Stimulated activated CD8-positive, alpha-beta memory T cell treated with anti-CD3 and anti-CD28 coated beads, Interleukin-15, amount 100 ng/mL, for 48 hours (primary cell): ENCODE measurements at regions not wholly inside any gene's neighbourhood (a gene's known extent, or its start where the extent isn't known, plus 50 kb on each side); places are given as distances from the start of the nearest gene placed in this dataset.
"Not testable (repeated sequence)": the region's sequence is repeated elsewhere in the genome, so short reads cannot be mapped to it uniquely, and the experiment has no call there.

Experiments used
- DNase-seq, 2 donors: peaks; one replicate each; pipeline ENCODE4 v3.0.0-alpha.2; 2020; ENCODE audit warnings: low read depth in 2 of 2

DNA sequence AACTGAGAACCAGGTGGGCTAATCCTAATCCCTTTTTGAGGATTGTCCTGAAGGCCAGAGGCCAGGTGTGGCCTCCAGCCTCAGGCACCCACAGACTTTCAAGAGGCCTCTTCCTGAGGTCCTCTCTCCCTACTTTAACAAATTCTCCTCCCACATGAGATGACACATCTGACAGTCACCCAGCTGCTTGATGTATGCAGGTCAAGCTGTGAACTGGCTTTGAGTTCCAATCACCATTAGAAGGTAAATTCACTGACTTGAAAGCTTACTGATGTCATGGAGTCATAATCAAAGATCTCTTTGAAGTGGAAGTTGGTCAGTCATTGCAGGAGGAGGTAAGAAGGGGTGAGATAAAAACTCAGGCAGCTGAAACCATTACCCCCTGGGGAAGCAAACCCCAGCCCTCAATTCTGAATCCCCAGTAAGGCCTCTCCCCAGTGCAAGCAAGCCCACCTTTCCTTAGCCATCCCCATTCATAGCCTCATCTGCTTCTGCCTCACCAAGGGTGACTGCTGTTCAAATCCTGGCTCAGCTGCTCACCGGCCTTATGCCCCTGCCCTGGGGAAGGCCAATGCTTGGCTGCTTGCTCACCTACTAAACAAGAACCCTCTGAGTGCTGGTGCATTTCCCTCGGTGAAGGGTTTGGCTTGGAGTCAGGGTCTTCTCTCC is 196.3 kb downstream of the BCL2L11 start:
- peak in 1 of 2 donors; percentile 11 for DNase-seq

DNA sequence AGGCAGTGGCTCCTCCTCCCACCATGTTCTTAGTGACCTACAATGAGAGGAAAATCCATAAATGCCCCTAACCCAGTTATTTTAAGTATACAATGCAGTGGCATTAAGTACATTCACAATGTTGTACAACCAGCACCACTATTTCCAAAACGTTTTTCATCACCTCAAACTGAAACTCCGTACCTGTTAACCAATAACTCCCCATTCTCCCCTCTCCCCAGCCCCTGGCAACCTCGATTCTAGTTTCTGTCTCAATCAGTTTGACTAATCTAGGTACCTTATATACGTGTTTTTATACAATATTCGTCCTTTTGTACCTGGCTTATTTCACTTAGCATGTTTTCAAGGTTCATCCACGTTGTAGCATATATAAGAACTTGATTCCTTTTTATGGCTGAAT is 198.8 kb downstream of the BCL2L11 start:
- not testable (repeated sequence) for DNase-seq

DNA sequence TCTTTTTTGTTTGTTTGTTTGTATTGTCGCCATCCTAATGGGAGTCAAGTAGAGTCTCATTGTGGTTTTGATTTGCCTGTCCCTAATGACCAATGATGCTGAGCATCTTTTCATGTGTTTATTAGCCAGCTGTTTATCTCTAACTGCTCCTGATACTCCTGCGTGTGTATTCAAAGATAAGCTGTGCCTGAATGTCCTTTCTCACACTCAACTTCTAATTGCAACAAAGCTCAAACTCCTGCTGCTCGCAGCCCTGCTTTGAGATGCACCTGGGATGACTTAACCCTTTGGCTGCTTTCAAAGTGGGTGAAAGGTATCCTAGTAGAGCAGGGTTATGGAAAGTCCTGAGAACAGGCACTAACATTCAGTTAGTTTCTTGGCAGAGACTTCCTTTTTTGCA is 199.6 kb downstream of the BCL2L11 start:
- not testable (repeated sequence) for DNase-seq

DNA sequence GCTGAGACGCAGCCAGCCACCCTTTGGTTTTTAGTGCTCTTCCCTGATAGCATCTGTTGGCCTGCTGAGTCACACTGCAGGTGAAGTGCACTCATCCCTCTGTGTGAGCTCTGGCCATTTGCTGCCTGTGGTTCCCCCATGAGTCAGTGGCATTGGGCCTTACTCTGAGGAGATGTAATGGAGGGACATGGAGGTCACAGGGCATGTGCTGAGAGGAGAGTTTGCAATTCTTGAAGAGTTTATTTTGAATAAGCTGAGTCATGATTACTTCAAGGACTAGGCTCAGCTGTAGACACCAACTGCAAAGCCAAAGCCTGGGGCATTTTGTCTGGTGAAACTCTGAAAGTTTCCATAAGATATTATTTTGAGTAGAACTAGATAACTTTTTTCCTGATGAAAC is 200.3 kb downstream of the BCL2L11 start:
- not testable (repeated sequence) for DNase-seq

DNA sequence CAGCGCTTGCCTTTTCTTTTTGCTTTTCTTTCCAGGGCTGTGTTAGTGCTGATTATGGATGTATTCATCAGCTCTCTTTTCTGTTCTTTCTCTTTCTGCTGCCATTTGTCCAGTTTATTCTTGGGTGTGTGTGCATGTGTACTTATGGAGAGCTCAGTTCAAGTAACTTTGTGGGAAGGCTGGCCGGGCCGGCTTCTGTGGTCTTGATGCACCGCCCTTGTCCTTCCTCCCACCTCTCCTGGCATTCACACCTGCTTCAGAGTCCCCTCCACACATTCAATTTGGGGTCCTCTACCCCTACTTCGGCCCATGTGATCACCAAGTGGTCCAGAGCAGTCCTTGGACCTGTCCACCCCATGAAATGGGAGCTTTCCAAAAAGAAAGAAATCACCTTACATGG is 202.7 kb downstream of the BCL2L11 start:
- DNase-seq = not testable (repeated sequence)

DNA sequence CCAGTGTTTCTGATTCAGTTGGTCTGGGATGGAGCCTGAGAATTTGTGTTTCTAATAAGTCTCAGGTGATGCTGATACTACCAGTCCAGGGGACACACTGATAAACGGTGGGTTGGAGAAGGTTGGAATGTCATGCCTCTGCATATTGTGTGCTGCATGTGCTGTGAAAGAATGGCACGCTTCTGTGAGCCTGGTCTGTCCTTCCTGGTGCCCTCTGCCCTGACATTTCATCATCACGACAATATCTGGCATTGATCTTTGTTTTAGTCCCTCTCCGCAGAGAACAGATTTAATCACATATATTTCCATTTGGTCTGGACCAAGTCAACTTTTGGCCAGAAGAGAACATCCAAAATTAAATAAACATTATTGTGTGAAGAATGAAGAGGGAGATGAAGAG is 207.0 kb downstream of the BCL2L11 start:
- not testable (repeated sequence) for DNase-seq

DNA sequence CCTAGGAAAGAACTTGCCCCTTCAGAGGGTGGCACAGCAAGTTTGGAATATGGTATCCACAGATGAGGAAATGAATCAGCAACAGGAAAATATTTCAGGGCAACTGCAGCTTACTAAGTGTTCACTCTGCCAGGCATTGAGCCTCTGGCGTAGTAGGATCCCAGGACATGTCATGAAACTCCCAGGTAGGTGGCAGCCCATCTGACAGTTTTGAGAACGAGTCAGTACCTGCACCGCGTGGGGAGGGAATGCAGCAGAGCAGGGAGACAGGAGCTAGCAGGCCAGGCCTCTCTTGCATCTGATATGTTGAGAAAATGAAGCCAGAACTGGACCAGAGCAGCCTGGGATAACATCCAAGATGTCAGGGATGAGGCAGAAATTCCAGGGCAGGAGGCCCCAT is 208.6 kb downstream of the BCL2L11 start:
- DNase-seq = not testable (repeated sequence)

DNA sequence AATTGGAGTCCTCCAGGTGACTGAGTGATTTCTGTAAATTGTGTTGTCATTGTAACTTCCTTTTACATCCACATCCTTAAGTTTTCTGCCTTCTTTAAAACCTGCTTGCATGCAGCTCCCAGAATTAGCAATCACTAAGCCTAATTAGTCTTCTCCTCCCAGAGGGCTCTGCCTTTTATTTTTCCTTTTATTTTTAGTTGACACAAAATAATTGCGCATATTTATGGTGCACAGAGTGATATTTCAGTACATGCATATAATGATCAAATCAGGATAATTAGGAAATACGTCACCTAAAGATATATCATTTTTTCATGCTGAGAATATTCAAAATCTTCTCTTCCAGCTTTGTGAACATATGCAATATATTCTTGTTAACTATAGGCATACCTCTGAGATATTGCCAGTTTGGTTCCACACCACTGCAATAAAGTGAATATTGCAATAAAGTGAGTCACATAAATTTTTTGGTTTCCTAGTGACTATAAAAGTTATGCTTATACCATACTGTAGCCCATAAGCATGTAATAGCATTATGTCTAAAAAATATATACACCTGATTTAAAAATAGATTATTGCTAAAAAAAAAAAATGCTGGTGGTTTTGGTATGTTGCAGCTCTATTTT is 210.5 kb downstream of the BCL2L11 start:
- not testable (repeated sequence) for DNase-seq

DNA sequence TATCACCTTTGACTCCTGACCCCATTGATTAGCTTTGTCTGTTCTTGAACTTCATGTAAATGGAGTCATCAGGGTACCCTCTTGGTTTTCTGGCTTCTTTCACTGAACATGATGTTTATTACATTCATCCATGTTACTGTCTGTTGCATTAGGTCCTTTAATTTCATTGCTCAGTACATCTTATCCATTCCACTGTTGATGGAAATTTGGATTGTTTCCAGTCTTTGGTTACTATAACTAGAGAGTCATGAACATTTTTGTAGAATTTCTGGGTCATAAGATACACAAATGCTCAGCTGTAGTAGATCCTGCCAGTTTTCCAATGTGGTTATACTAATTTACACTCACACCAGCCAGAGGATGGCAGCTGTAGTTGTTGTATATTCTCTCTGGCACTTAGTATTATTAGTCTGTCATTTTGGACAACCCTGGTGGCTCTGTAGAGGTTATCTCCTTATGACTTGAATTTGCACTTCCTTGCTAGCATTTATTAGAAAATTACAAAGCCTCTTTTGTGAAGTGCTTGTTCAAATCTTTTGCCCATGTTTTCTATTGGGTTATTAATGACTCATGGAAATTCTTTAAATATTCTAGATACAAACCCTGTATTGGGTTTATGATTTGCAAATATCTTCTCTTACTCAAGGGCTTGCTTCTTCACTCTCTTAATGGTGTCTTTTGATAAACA is 214.7 kb downstream of the BCL2L11 start:
- DNase-seq = not testable (repeated sequence)

DNA sequence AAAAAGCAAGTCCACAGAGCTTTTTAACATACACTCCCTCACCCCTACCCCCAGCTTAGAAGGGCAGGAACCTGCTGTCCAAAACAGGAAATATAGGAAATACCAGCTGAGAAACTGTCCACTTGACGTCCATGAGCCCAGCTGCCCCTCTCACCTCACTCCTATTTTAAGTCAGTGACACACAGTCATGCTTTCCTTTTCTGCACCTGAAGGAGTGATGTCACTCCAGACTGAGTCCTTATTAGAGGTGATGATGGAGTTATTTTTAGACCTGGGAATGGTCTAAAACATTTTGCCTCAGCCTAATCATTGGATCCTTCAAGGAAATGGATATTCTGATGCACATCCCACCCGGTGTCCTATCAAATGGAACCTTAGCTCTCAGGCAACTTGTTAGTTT is 217.8 kb downstream of the BCL2L11 start:
- not testable (repeated sequence) for DNase-seq

DNA sequence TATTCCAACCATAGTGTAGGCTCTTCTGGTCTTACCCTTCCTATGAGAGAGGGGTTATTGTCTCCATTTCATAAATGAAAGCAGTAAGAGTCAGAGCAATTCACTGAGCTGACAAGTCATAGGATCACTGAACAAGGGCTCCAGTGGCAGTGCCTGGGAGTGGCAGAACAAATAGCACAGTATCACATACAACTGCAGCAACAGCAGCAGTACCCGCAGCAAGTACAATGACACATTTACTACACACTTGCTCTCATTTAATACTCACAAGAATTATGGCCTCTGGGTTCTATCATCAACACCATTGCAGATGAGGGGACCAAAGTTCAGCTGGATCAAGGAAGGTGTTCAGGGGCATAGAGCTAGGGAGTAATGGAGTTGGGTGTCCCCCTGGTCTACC is 218.8 kb downstream of the BCL2L11 start:
- DNase-seq = not testable (repeated sequence)

DNA sequence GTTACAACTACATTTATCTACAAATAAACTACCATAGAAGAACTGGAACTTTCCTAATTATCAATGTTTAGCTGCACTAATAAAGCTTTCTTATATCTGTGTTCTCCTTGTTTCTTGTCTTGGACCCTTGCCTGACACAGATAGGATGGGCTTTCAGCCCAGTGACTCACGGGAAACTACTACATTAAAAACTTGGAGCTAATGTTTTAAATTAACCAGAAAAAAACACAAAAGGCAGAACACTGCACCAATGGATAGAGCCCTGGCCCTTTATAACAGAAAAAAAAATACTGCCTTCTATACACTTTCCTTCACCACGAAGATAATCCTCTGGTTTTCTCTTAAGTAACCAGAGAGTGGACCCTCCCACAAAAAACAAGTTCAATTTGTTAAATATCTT is 223.9 kb downstream of the BCL2L11 start:
- not testable (repeated sequence) for DNase-seq

DNA sequence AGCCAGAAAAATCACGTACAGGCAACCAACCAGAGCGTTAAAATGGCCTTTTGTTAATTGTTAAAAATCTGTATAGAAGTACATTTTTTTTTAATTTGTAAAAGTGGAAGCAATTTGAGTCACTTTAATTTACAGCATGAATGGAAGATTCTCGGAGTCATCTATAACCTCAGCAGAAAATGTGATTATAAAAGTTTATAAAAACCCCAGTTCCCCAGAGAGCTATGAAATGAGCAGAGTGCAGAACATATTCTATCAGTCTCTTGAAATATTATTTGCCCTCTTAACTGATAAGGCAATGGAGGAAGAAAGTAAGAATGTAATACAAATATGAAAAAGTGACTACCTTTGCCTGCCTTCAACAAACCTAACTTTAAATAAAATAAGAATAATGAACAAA is 224.7 kb downstream of the BCL2L11 start:
- DNase-seq = not testable (repeated sequence)

DNA sequence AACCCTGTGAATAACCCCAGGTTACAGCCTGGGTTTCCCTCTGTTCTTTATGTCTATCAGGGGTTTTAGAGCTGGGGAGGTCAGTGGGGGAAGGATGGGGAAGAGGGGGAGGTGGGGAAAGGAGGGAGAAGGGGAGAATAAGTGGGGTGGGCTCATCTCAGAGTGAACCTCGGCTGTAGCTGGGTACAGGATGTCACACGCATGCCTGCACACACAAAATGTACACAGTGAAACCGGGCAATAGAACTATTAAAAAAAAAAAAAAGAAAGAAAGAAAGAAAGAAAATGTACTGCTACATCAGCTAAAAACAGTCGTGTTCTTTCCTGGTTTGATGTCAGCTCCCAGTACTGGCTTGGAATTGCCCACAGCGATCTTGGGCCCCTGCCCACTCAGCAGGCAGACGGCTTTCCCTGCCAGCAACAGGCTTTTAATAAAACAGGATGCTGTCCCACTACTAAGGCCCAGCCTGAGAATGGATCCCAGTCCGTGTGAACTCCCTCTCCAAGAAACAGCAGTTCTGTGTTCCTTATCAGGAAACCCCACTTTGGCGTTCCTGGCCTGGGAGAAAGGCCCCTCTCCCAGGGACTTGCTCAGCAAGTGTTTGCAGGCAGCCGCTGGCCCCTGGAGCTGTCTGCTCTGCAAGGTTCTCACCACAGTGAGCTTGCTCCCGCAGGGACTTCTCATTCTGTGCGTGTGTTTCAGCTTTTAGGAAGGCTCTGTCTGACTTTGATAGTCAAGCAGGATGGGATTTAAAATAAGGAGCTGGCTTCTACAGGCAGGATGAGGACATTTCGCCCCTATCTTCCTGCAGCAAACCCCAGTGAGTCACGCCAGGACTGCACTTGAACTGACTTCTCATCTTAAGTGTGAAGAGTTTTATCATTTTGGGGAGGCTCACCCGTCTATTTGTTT is 225.6 kb downstream of the BCL2L11 start:
- not testable (repeated sequence) for DNase-seq

DNA sequence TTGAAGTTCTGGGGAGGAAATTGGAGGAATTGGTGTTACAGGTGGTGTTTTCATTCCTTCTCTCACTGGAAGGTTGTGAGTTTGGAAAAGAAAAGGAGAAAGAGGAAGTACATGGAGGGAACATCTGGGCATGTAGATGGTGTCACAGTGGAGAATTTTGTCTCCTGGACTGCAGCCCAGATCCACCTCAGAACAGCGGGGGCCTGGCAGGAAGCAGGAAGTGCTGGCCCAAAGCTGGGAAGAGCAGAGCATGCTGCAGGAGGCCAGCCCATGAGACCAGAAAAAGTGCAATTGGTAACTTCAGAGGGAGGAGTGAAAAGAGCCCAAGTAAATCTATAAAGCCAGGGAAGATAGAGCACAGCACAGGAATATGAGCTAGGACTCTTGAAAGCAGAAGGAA is 227.0 kb downstream of the BCL2L11 start:
- DNase-seq = not testable (repeated sequence)

DNA sequence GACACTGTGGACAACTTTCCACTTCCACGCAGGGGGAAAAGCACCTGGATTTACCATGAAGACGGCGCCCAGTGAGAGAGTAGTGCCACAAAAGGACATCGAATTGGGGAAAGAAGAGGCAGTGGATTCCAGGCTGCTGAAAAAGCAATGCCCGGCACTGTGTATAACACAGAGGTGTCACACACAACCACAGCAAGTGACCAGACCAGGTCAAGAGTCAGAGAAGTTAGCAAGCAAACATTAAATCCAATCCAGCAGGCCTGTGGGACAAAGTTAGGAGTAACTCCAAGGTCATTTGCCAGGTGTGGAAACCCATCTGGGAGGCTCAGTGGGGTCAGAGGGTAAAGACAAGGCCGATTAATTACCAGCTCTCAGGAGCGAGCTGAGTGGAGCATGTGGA is 227.6 kb downstream of the BCL2L11 start:
- DNase-seq = not testable (repeated sequence)

DNA sequence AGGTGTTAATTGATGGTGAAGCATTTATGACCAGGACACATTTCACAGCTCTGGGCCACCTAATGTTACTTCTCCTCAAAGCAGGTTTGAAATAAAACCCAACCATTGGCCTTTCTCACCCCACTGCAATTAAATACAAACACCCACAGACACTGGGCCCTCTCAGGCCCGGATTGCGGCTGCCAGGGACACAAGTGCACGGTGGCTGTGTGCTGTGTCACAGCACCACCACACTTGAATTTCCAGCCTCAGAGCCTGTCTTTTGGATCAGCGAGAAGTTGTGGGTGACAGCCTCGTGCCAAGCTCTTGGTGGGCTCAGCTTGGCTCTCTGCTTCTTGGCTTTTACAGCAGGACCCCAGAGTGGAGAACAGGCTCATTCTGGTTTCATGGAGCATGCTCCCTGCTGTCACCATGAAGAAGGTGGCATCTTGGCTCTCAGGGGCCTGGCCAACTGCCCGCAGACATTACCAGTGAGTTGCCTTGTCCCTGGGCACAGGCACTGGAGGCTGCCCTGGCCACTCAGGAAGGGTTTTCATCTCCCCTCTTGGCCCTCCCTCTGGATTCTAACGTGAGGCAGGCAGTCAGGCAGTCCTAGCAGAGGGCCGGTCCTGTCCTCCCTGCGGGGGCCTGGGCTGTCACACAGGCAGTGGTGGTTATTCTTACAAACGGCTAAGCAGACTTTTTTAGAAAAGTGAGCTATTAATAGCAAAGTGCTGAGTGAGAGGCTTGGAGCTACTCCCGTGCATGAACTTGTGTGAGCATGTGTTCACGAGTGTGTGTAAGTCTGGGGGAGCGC is 234.5 kb downstream of the BCL2L11 start:
- DNase-seq = not testable (repeated sequence)

DNA sequence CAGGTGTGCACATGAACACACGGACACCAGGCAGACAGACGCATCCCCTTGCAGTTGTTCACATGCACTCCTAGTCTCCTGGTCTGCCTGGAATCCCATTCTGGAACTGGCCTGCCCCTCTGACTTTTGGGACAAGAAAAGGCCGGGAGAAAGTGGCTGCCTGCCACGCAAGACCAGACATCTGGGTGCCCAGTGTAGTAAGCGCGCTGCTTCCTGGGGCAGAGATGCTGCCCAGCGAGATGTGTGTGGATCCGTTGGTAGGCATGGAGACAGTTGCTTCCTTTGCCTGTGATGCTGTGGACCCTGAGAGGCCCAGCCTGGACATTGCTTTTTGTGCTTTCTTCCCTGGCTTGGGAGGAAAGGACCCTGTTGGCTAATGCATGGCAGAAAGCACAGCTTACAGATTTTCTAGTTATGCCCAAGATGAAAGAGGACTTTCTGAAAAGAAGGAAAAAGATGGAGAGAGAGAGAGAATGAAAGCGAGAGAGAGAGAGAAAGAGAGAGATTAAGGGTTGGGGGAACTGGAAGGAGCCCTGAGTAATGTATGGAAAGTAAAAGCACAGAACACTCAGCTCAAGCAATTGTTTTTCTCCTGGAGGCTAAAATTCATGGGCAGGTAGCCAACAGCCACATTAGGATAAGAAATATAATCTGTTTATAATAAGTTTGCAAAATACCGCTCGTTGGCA is 235.3 kb downstream of the BCL2L11 start:
- DNase-seq = not testable (repeated sequence)

DNA sequence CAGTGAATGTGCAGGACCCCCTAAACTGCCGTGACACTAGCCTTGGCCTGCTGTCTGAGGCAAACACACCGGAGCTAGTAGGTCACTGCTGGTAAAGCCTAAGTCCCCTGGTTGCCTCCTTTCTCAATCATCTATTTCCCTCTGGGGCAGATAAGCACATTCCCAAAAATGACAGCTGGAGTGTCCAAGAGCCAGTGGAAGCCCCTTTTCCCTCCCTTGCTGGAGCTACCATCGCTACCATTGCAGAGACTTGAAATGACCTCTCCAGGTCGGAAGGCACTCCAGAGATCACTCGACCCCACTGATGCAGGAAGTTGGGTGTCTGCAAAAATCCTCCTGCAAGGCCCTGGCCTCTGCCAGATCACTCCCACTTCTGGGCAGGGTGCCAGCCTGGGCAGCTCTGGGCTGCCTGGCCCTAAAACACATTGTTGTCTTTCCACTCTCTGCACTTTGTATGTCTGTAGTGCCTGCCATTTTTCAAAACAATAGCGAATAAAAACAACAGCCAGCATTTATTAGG is 235.9 kb downstream of the BCL2L11 start:
- DNase-seq = not testable (repeated sequence)

DNA sequence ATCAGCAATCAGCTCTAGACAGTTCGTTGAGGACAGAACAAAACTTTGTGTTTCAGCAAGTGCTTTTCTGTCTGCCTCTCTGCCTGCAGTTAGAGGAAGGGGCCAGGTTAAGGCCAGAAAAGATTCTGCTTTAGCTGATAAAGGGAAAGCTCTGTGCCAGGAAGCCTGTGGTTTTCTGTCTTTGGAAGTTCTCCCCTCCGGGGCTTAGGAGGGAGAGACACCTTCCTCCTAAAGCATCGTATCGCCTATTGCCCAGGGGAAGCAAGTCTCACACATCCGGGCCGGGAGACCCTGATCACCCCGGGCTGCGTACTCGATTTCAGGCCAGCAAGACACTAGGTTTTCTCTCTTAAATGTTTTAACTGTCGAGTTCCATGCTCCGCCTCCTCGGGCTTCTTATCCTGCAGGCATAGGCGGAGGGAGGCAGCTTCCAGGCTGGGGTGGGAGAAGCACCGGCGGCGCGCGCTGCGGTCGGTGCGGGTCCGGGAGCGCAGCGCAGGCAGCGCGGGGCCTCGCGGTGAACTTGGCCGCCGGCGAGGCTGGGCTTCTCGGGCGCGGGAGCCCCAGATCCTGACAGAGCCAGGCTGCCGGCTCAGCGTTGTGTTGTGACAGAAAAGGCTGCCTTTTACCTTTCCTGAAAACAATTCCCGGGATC is 245.4 kb downstream of the BCL2L11 start:
- not testable (repeated sequence) for DNase-seq
